Lower lobe of right lung (tissue), 2 donors: ENCODE measurements at regions not wholly inside any gene's neighbourhood (a gene's known extent, or its start where the extent isn't known, plus 50 kb on each side); places are given as distances from the start of the nearest gene placed in this dataset.
A peak's percentile ranks its signal among the peaks of the same experiment; 100 is the strongest.

Source experiments
- ATAC-seq, 2 donors: fragments of 200-7000 bp; cut with Tn5 transposase; one replicate each; pipeline ENCODE4 v1.9.1; 2020 to 2022; ENCODE audit warnings: mild to moderate bottlenecking in 2 of 2, moderate library complexity in 2 of 2
- DNase-seq: peaks from one replicate; pipeline ENCODE4 v3.0.0-alpha.2; 2020
- H3K27ac ChIP-seq: fragments of 200-600 bp; one replicate; pipeline ENCODE4 v1.8.0; 2022
- H3K27me3 ChIP-seq: fragments of 200-600 bp; one replicate; pipeline ENCODE4 v1.8.0; 2022; ENCODE audit warnings: low read depth
- H3K36me3 ChIP-seq: fragments of 200-600 bp; one replicate; pipeline ENCODE4 v1.8.0; 2022; ENCODE audit warnings: mild to moderate bottlenecking
- H3K4me1 ChIP-seq: fragments of 200-600 bp; one replicate; pipeline ENCODE4 v1.8.0; 2022
- H3K4me3 ChIP-seq: fragments of 200-600 bp; one replicate; pipeline ENCODE4 v1.8.0; 2022; ENCODE audit warnings: mild to moderate bottlenecking
- H3K9me3 ChIP-seq: fragments of 200-600 bp; one replicate; pipeline ENCODE4 v1.8.0; 2022
- intact Hi-C: fragments of 100-400 bp; cut with DNase I; formaldehyde crosslinking; loops from one replicate; pipeline ENCODE4 v1.11.0; 2022
- TF ChIP-seq, protein P1 (sequence below): fragments of 200-600 bp; IDR thresholded peaks from one replicate; pipeline ENCODE4 v1.8.0; 2022; ENCODE audit warnings: antibody characterized with exemption, mild to moderate bottlenecking
- donor health status: DM: no; HTN: yes; CAD: no; lungs with severe emphysema.

DNA sequence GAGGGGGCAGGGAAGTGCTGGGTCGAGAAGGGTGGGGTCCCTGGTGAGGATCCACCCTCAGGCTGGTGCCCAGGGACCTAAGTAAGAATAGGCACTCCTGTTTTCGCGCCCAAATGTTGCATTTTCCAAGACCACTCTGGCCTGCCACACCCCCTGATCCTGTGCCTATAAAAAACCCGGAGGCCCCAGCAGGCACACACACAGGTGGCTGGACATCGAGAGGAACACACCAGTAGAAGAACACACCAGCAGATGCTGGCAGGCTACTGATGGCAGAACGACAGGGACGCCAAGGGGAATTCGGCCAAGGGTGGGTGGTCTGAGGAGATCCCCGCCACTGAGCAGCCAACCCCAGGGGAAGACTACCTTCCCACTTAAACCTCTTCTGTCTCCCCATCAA is 633.9 kb upstream of the POT1 start:
- no peak for ATAC-seq
- Histone ChIP-seq H3K9me3 (no peaks in the 10 kb centered on the region), H3K36me3 (no peaks in the 10 kb centered on the region), H3K4me1 (no peaks in the 10 kb centered on the region), H3K27me3 (no peaks in the 10 kb centered on the region), H3K4me3 (no peak overlapping the region), H3K27ac (no peak overlapping the region)
- intact Hi-C loops, result no loop called here
- DNase-seq, result peak; percentile 24
- TF ChIP-seq, protein P1, sequence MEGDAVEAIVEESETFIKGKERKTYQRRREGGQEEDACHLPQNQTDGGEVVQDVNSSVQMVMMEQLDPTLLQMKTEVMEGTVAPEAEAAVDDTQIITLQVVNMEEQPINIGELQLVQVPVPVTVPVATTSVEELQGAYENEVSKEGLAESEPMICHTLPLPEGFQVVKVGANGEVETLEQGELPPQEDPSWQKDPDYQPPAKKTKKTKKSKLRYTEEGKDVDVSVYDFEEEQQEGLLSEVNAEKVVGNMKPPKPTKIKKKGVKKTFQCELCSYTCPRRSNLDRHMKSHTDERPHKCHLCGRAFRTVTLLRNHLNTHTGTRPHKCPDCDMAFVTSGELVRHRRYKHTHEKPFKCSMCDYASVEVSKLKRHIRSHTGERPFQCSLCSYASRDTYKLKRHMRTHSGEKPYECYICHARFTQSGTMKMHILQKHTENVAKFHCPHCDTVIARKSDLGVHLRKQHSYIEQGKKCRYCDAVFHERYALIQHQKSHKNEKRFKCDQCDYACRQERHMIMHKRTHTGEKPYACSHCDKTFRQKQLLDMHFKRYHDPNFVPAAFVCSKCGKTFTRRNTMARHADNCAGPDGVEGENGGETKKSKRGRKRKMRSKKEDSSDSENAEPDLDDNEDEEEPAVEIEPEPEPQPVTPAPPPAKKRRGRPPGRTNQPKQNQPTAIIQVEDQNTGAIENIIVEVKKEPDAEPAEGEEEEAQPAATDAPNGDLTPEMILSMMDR, result no peak

DNA sequence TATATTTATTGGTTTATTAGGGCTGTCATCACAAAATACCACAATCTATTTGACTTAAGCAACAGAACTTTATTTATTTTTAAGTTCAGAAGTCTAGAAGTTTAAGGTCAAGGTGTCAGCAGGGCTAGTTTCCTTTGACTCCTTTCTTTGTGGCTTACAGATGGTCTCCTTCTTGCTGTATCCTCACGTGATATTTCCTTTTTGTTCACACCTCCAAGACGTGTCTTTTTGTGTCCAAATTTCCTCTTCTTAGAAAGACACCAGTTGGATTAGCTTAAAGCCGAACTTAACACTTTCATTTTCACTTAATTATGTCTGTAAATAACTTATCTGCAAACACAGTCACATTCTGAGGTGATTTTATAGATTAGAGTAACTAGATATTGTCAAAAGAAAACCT is 631.4 kb upstream of the POT1 start:
- ATAC-seq (no peak), DNase-seq (no peak)
- no peak overlapping the region for H3K4me3 ChIP-seq
- H3K27ac ChIP-seq, result no peak overlapping the region
- no peaks in the 10 kb centered on the region for H3K9me3 ChIP-seq
- no peaks in the 10 kb centered on the region for H3K36me3 ChIP-seq
- H3K27me3 ChIP-seq, result no peaks in the 10 kb centered on the region
- H3K4me1 ChIP-seq, result no peaks in the 10 kb centered on the region
- TF ChIP-seq, protein P1, result no peak
- intact Hi-C loops, result no loop called here

DNA sequence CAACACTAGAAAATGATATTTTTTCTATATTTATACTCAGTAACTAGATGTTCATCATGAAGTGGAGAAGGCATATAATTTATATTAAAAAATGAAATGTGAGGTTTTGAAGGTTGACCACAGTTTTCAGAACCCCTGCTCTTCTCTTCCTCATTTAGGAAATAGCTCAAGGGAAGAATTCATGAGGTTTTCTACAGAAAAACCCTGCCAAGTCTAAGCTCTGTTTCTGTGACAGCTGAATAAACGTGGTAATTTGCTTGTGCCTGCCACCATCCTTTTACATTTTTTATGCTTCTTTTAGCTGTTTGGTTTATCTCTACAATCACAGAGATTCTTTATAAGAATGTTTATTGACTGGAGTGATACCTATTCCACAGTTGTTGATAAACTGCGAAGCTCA is 630.3 kb upstream of the POT1 start:
- intact Hi-C loops, result no loop called here
- Histone ChIP-seq H3K4me3 (no peak overlapping the region), H3K9me3 (no peaks in the 10 kb centered on the region), H3K36me3 (no peaks in the 10 kb centered on the region), H3K27me3 (no peaks in the 10 kb centered on the region), H3K4me1 (no peaks in the 10 kb centered on the region), H3K27ac (no peak overlapping the region)
- TF ChIP-seq, protein P1, result no peak
- ATAC-seq (no peak), DNase-seq (no peak)

DNA sequence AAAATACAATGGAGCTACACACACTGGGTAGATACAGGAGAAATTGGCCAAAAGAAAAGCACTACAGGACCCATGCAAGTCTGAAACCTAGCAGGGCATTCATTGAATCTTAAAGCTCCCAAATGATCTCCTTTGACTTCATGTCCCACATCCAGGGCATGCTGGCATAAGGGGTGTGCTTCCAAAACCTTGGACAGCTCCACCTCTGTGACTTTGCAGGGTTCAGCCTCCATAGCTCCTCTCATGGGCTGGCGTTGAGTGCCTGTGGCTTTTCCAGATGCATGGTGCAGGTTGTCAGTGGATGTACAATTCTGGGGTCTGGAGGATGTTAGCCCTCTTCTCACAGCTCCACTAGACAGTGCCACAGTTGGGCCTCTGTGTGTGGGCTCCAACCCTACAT is 626.3 kb upstream of the POT1 start:
- TF ChIP-seq, protein P1, result no peak
- H3K27me3 ChIP-seq, result no peaks in the 10 kb centered on the region
- no peak for DNase-seq
- H3K27ac ChIP-seq, result no peak overlapping the region
- H3K9me3 ChIP-seq, result no peaks in the 10 kb centered on the region
- intact Hi-C loops, result no loop called here
- no peaks in the 10 kb centered on the region for H3K36me3 ChIP-seq
- H3K4me3 ChIP-seq, result no peak overlapping the region
- no peaks in the 10 kb centered on the region for H3K4me1 ChIP-seq
- ATAC-seq, result no peak

DNA sequence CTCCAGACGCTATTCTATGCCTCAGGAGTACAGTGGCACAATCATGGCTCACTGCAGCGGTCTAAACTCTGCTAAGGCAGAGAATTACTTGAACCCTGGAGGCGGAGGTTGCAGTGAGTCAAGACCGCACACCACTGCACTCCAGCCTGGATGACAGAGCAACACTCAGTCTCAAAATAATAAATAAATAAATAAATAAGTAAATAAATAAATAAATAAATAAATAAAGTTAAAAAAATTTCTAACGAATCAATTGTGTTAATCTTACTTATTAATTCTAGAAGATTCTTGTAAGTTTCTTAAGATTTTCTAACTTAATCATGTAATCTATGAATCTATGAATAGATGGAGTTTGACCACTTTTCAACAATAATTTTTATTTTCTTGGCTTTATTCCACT is 621.4 kb upstream of the POT1 start:
- TF ChIP-seq, protein P1, result no peak
- Histone ChIP-seq H3K4me1 (no peaks in the 10 kb centered on the region), H3K9me3 (no peaks in the 10 kb centered on the region), H3K36me3 (no peaks in the 10 kb centered on the region), H3K27ac (no peak overlapping the region), H3K4me3 (no peak overlapping the region), H3K27me3 (no peaks in the 10 kb centered on the region)
- DNase-seq (no peak), ATAC-seq (no peak)
- intact Hi-C loops, result no loop called here

DNA sequence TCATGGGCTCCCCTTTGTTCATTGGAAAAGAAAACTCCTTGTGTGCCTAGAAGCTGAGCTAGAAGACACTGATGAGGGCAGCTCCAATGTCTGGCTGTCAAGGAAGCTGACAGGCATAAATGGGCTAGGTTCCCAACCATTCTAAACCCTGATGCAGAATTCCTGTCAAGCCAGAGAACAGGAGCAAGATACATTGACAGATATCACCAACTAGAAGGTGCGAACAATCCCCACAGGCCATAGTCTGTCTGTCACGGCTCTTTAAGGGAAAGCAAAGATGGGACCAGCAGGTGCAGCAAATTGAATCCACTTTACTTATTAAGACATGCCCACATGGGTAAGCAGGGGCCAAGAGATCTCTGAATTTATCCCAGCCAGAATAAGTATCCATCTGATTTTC is 617.9 kb upstream of the POT1 start:
- H3K9me3 ChIP-seq, result no peaks in the 10 kb centered on the region
- H3K4me3 ChIP-seq, result no peak overlapping the region
- no peaks in the 10 kb centered on the region for H3K27me3 ChIP-seq
- no peaks in the 10 kb centered on the region for H3K36me3 ChIP-seq
- no peak for DNase-seq
- ATAC-seq, result no peak
- TF ChIP-seq, protein P1, result no peak
- H3K4me1 ChIP-seq, result no peaks in the 10 kb centered on the region
- intact Hi-C loops, result no loop called here
- no peak overlapping the region for H3K27ac ChIP-seq
